Caki2 (cell line): ENCODE measurements at regions not wholly inside any gene's neighbourhood (a gene's known extent, or its start where the extent isn't known, plus 50 kb on each side); places are given as distances from the start of the nearest gene placed in this dataset.

Source experiments
- DNase-seq: peaks from one replicate; pipeline ENCODE4 v3.0.0-alpha.2; 2015; ENCODE audit warnings: low read depth
- in situ Hi-C: cut with HindIII; loops from 2 replicates; pipeline ENCODE4 v1.10.0; 2016; ENCODE audit warnings: low sequenced_read_pairs, low pct_unique_long_range_greater_than_20kb, mixed read lengths

DNA sequence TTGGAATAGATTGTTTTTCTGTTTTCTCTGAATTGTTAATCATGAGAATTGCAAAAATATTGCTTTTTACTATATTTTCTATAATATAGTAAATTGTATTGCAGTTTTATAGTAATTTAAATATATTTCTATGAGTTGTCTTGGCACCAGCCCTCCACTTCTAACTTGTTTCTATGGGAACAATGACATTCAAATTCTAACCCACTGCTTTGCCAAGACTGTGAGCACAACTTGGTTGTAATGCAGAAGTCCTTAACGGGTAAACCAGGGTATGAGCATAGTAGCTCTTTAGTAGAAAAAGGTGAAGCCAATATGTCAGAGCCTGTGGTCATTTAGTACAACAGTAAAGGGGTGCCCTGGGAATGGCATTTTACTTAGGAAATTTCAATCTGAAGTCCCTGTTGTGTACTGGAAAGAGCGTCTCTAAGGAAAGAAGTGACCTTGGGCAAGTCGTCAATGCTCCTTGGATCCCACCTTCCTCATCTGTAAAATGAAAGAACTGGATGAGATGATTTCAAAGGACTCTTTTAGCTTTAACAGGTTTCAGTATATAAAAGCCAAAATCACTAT is 283.3 kb downstream of the ATP23 start:
- in situ Hi-C loops: no loop called here

DNA sequence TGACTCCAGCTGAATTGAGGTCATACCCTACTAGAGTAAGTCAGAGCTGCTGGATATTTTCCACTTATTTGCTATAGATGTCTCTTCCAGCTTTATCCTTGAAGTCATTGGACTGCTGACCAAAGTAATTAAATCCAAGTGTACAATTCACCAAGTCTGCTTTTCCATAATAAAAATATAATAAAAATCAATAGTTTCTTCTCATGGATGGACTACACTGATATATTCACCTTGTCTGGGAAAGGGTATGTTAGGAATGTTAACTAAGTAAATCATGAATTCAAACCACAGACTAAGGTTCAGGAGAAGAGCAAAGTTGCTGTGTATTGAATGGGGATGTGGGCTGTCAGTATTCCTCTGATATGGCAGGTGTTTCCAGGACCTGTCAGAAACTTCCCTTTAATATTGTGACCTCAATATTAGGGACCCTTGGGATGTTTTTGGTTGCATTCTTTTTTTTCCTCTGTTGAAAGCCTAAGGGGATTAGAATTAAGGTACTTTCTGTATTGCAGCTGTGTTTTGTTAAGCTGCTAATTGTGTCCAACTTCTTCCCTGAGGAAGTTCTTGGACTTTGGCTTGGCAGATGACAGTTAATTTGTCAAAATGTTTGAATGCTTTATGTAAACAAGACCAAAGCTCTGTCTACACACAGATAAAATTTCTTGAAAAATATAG is 284.0 kb downstream of the ATP23 start:
- no peak for DNase-seq
- in situ Hi-C loops: no loop called here

More for the DNA sequence above, 283.3 kb downstream of the ATP23 start:
- no peak for DNase-seq

DNA sequence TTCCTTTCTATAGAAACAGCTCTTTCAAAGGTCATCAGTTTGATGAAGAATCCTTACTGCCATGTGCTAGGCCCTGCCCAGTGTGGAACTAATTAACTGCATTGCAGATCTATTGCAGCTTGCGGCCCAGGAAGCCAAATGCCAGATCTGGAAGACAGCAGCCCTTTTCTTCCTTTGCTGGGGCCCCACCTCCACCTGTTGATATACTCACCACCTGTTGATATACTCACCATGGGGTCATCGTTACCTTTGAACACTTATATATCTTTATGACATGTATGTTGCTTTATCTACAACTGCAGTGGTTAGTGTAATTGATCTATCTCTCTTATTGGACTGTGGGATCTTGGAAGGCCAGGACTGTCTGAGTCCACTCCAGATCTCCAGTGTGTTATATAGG is 292.5 kb downstream of the ATP23 start:
- in situ Hi-C loops: no loop called here
- DNase-seq: no peak

DNA sequence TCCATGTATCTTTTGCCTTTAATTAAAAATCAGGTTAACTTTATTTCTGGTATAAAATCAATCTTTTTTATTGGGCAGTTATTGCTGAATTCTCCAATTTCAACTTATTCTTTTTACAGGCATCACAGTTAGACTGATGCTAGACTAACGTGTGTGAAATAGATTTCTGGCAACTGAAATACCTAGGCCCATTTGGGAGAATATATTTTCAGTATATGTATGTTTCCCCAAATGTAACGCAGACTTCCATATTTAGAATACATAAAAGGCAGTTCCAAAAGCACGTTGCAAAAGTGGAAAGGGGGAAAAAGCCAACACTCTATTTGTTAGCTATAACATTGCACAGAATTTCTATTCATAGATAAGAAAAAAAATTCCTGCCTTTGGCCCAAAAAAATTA is 297.0 kb downstream of the ATP23 start:
- in situ Hi-C loops: no loop called here
- DNase-seq: no peak

DNA sequence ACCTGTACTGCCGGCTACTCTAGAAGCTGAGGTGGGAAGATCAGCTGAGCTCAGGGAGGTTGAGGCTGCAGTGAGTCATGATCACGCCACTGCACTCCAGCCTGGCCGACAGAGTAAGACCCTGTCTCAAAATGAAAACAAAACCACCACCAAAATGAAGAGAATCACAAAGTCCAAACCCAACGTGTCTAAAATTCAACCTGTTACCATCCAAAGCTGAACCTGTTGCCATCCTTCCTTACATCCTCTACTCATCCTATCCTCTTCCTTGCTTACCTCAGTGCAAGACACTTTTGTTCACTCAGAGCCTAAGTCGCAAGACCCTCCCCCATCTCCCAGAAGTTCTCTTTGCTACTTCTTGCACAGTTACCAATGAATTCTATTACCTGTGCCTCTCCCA is 299.7 kb downstream of the ATP23 start:
- no peak for DNase-seq
- in situ Hi-C loops: no loop called here

DNA sequence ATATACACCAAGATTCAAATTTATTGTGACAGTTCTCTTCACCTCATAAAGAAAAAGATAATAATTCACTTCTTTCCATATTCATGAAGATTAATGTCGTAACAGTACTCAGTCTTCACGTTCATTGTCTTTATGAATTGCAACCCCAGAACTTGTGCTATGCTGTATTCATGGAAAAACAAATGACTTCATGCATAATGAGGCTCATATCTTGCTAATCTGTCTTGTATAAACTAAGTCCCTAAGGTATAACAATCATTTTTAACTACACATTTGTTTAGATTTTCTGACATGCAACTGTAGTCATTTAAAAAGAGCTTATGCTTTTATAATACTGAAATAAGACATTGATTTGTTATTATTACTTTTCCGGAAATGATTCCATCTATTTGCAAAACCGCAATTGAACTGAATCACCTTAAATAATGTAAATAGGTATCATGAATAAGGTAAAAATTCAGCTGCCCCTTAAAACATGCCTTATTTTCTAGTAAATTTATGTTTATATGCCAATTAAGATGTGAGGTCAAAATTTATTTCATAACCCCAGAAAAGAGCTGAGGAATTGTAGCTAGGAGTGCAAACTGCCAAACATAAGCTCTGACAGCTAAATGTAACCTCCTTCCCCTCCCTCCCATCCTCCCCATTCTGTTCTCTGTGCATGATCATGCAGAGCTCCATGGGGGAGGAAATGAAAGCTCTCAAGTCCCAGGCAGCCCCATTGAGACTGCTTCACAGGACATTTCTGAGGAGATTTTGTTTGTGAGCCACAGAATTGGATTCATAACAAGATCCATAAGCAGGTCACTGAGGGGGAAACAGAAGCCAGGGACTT is 301.6 kb downstream of the ATP23 start:
- no peak for DNase-seq

DNA sequence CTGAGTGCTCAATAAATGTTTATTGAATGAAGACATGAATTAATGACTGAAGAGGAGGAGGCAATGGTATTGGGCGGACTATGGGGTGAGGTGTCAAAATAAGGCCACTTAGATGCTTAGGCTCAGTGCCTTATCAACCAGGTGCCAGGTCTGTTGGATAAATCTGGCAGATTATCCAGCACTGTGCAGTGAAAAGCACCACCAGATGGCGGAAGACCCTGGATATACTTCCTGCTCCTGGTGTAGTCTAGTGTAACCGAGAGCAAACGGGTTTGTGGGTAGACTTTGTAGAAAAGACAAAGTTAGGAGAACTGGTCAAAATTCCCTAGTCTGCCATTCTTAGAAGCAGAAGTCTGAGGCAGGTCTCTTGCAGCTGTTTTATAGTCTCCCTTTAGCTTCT is 306.3 kb downstream of the ATP23 start:
- no peak for DNase-seq
- in situ Hi-C loops: no loop called here

More for the DNA sequence above, 301.6 kb downstream of the ATP23 start:
- in situ Hi-C loops: no loop called here

DNA sequence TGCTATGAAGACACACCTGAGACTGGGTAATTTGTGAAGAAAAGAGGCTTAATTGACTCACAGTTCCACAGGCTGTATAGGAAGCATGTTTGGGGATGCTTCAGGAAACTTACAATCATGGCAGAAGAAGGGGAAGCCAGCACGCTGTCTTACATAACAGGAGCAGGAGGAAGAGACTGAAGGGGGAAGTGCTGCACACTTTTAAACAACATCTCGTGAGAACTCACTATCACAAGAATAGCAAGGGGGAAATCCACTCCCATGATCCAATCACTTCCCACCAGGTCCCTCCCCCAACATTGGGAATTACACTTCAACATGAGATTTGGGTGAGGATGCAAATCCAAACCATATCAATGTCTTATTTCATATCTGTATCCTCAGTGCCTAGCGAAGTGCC is 307.2 kb downstream of the ATP23 start:
- in situ Hi-C loops: no loop called here

DNA sequence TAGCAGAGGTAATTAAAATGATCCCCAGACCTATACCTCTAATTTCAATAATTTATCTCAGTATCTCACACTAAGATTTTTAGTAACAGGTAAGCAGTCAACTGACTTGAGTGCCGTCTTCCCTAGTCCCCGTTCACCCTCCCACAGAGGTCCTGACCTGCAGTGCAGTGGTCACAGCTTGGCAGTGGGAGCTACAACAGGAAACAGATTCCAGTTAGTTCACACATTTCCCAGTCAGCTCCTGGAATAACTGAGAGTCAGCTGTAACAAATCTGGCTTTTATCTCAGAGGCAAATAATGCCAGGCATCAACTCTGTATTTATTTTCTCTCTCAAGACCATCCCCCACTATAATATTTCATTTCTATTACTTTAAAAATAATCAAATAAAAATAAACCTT is 308.2 kb downstream of the ATP23 start:
- in situ Hi-C loops: no loop called here
- no peak for DNase-seq

More for the DNA sequence above, 307.2 kb downstream of the ATP23 start:
- DNase-seq: no peak

DNA sequence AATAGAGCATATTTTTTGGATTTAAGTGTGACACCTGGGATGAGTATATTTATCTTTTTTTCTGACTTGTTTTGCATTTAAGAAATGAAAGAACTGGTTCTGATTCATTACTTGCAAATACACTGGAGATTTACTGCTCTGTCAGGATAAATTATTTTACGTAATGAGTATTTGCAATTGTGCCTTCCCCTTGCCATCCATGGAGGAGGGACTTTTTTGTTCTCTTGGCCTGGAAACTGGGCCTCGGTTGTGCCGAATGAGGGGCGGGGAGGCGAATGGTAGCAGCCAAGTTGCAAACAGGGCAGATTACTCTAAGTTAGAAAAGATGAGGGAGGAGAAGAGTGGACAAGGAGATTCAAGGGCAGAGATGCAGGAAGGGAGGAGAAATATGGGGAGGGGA is 308.7 kb downstream of the ATP23 start:
- in situ Hi-C loops: no loop called here
- DNase-seq: no peak

DNA sequence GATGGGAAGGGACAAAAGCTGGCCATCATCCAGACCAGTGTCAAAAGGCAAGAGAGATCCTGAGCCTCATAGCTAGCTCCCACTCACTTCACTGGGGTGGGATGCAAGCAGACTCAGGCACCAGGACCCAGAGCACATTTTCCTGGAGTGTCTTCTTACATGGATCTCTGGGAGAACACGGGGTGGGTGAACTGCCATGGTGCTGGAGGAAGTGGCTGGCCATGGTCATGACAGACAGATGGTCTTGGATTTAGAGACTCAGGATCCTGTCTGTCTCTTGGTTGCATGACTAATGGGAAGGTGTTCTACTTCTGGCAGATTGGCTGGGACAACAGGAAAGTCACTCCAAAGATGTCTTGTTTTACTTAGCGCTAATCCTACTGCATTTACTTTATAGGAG is 311.5 kb downstream of the ATP23 start:
- no peak for DNase-seq
- in situ Hi-C loops: no loop called here

DNA sequence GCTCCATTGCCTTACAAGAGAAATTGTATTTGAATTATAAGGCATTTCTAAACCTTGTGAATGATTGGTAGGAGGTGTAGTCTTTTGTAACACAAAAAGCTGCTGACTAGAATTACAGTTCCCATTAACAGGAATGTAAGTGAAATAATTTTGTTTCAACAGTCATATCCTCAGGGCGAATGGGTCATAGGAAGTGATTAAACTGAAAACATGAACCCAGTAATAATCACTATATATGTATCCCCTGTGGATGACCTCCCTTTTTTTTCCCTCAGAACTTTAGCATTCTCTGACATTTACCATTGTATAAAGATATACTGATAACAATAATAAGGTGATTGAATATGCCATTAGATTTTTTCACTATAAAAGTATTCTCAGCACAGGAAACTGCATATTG is 312.3 kb downstream of the ATP23 start:
- in situ Hi-C loops: no loop called here
- DNase-seq: no peak

DNA sequence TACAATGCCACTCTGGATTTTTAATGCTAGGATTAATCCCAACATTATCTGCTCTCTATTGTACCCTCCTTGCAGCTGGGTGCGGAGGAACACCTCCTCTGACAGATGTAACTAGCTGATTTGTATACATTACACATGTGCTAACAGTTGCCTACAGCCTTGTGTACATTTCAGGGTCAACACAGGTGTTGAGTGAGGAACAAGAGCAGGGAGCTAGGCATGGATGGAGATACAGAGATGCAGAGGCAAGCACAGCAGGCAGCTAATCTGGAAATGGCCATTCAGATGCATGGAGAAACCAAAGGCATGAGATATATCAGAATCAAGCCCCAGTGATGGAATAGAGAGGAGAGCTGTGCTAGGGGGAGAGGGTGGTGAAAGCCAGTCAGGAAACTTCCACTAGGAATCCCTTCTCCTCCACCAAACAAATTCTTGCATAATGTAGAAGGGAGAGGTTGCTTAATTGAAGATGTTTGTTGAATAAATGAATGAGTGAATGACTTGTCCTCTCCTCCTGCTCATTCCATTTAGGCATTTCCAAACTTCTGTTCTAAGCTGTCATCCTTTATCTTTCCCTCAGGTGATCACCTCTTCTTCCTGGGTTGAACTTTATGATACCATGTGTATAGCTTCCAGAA is 313.2 kb downstream of the ATP23 start:
- DNase-seq: no peak
- in situ Hi-C loops: no loop called here

DNA sequence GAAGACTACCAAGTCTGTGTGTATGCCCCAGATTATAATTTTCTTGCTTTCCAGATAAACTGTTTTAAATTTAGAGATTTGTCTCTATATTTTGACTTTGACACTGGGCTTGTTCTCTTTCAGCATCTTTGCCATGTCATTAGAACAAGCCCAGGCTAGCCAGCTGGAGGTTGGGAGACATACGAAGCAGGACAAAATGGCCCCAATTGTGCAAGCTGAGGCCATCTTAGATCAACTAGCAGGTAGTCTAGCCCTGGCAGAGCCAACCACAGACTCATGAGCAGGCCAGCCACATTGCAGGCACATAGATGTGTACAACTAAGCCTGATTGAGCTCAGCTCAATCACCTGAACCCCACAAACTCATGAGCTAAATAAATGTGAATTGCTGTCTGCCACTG is 321.4 kb downstream of the ATP23 start:
- in situ Hi-C loops: no loop called here
- DNase-seq: no peak

DNA sequence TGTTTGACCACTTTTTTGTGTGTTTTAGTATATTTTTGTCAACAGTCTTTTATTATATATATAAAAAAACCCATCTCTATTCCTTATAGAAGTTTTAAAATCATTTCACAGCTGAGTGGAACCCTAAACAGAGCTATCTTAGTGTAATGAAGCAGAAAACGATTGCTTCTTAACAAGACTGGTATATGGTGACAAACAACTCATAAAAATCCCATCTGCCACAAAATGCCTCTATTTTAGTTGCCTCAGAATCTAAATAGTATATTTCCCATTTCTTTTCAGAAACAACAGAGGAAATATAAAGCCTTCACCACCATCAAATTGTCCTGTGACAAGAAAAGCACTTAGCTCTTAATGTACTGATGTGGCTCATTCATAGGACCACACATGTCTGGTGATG is 322.4 kb downstream of the ATP23 start:
- in situ Hi-C loops: no loop called here
- no peak for DNase-seq

DNA sequence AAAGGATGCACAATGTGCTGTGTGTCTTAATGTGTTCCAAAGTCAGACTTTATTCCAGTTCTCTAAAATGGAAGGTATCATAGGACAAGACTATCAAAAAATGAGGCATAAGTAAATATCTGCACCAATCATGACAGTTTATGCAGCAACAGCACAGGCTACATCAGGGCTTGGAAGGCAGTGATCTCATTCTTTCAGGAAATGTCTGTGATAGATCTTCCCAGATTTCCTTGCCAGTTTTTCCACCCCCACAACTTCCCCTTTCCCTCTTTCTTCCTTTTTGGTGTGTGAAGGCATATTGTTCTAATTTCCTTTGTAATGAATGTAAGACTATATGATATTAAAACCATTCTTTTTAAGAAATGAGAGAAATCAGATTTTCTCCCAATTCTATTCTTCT is 326.7 kb downstream of the ATP23 start:
- in situ Hi-C loops: no loop called here
- DNase-seq: no peak

DNA sequence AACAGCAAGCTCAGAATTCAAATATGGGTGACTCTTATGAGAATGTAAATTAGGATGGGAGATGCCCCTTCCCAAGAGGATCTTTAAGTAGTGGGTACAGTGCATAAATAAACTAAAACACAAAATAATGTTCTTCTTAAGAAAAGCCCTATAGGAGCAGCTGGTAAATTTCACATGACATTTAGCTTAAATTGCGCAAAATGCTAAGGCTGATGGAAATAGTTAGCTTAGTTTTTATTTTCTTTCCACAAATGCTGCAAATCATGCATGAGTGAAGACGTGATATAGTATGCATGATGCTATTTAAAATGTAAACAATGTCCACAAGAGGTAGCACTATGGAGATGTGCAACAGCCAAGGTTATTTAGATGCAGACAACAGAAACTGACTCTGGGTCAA is 328.1 kb downstream of the ATP23 start:
- in situ Hi-C loops: no loop called here
- no peak for DNase-seq

DNA sequence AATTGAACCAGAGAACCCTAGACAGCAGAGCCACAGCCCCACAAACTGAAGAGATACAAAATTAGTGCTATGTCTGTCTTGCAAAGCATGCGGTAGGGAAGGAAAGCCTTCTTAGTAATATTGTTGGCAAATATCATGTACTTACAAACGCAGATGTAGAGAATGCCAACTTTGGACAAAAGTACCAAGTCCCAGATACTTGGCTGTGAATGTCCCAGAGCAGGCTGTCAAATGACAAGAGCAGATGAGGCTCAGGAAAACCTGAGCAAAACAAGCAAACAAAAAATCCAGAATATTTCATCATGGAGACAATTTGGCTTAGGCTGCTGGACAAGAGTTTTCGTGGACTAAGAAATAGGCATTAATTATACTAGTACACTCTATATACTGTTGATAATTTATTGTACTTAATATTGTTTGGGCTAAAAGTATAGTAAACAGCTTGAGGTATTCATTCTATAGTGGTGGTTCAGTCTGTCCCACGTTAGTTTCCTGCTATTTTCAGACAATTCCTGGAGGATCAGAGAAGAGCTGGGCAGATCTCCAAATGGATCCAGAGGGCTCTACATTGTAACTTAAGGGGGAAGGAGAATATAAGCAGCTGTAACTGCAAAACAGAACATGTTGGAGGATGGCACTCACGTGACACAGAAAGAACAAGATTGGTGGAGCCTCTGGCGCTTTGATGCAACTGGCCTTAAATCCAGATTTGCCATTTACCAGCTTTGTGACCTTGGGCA is 329.8 kb downstream of the ATP23 start:
- DNase-seq: no peak
- in situ Hi-C loops: no loop called here
